ENCODE measurements at regions not wholly inside any gene's neighbourhood (a gene's known extent, or its start where the extent isn't known, plus 50 kb on each side); places are given as distances from the start of the nearest gene placed in this dataset.

- Histone ChIP-seq H3K27me3 (ENCODE audit: insufficient read depth, low read depth) (peaks cover 45% of the 10 kb centered on the region), H3K27ac (no peak overlapping the region), H3K9me3 (ENCODE audit: insufficient read depth, low read depth) (no peaks in the 10 kb centered on the region), H3K4me1 (replicated peaks; ENCODE audit: insufficient read depth) (no peaks in the 10 kb centered on the region), H3K4me2 (no peak overlapping the region), H3K9me2 (ENCODE audit: insufficient read depth) (no peaks in the 10 kb centered on the region), H3K36me3 (ENCODE audit: low read depth) (no peaks in the 10 kb centered on the region), H4K20me1 (ENCODE audit: insufficient read depth) (no peaks in the 10 kb centered on the region), H3F3A (ENCODE audit: insufficient read depth, low read depth) (no peaks in the 10 kb centered on the region), H2AFZ (no peak overlapping the region), H3K79me2 (ENCODE audit: low read depth) (no peaks in the 10 kb centered on the region), H3K4me3 (no peak overlapping the region)
- no peak for DNase-seq
- POLR2A ChIA-PET (ENCODE audit: unreplicated experiment): no interaction called here
- BruUV-seq (replicated peaks): no TSS peak
- intact Hi-C loops (cut with micrococcal nuclease; ENCODE audit: unreplicated experiment): no loop called here
- TF ChIP-seq EZH2 (IDR thresholded peaks at IDR 0.05; ENCODE audit: low read depth) (no peak), CTCF (conservative IDR thresholded peaks at IDR 0.05) (no peak)
- CTCF ChIA-PET: no interaction called here
Observed at GRCh38 chr7:25486656-25487055, 258.4 kb upstream of the NPVF start.

- H3K4me1 ChIP-seq (replicated peaks; ENCODE audit: insufficient read depth): no peaks in the 10 kb centered on the region
- H3K9me2 ChIP-seq (ENCODE audit: insufficient read depth): no peaks in the 10 kb centered on the region
- no peak for DNase-seq
- POLR2A ChIA-PET (ENCODE audit: unreplicated experiment): no interaction called here
- CTCF ChIA-PET: no interaction called here
- H3K4me3 ChIP-seq: no peak overlapping the region
- no peaks in the 10 kb centered on the region for H4K20me1 ChIP-seq (ENCODE audit: insufficient read depth)
- no TSS peak for BruUV-seq (replicated peaks)
- intact Hi-C loops (cut with micrococcal nuclease; ENCODE audit: unreplicated experiment): no loop called here
- no peak for TF ChIP-seq EZH2 (IDR thresholded peaks at IDR 0.05; ENCODE audit: low read depth)
- no peak for TF ChIP-seq CTCF (conservative IDR thresholded peaks at IDR 0.05)
- no peaks in the 10 kb centered on the region for H3K79me2 ChIP-seq (ENCODE audit: low read depth)
- no peak overlapping the region for H3K27ac ChIP-seq
- H3K4me2 ChIP-seq: no peak overlapping the region
- H2AFZ ChIP-seq: no peak overlapping the region
- no peaks in the 10 kb centered on the region for H3F3A ChIP-seq (ENCODE audit: insufficient read depth, low read depth)
- H3K27me3 ChIP-seq (ENCODE audit: insufficient read depth, low read depth): peaks cover 64% of the 10 kb centered on the region
- no peaks in the 10 kb centered on the region for H3K9me3 ChIP-seq (ENCODE audit: insufficient read depth, low read depth)
- no peaks in the 10 kb centered on the region for H3K36me3 ChIP-seq (ENCODE audit: low read depth)
Observed at GRCh38 chr7:25493805-25494366, 265.6 kb upstream of the NPVF start.

- no peaks in the 10 kb centered on the region for H3K9me2 ChIP-seq (ENCODE audit: insufficient read depth)
- no peaks in the 10 kb centered on the region for H4K20me1 ChIP-seq (ENCODE audit: insufficient read depth)
- DNase-seq: no peak
- CTCF ChIA-PET: no interaction called here
- H3K36me3 ChIP-seq (ENCODE audit: low read depth): no peaks in the 10 kb centered on the region
- POLR2A ChIA-PET (ENCODE audit: unreplicated experiment): no interaction called here
- TF ChIP-seq CTCF (conservative IDR thresholded peaks at IDR 0.05) (no peak), EZH2 (IDR thresholded peaks at IDR 0.05; ENCODE audit: low read depth) (no peak)
- no peaks in the 10 kb centered on the region for H3K79me2 ChIP-seq (ENCODE audit: low read depth)
- H3K27me3 ChIP-seq (ENCODE audit: insufficient read depth, low read depth): peaks cover 67% of the 10 kb centered on the region
- no peak overlapping the region for H3K4me3 ChIP-seq
- no peak overlapping the region for H3K4me2 ChIP-seq
- H3K27ac ChIP-seq: no peak overlapping the region
- intact Hi-C loops (cut with micrococcal nuclease; ENCODE audit: unreplicated experiment): no loop called here
- H3F3A ChIP-seq (ENCODE audit: insufficient read depth, low read depth): no peaks in the 10 kb centered on the region
- H2AFZ ChIP-seq: no peak overlapping the region
- H3K4me1 ChIP-seq (replicated peaks; ENCODE audit: insufficient read depth): no peaks in the 10 kb centered on the region
- H3K9me3 ChIP-seq (ENCODE audit: insufficient read depth, low read depth): no peaks in the 10 kb centered on the region
- BruUV-seq (replicated peaks): no TSS peak
Observed at GRCh38 chr7:25494896-25495295, 266.6 kb upstream of the NPVF start.
